ENCODE measurements at regions not wholly inside any gene's neighbourhood (a gene's known extent, or its start where the extent isn't known, plus 50 kb on each side); places are given as distances from the start of the nearest gene placed in this dataset.

- TF ChIP-seq CTCF (IDR thresholded peaks at IDR 0.05) (no peak), ZFX (IDR thresholded peaks at IDR 0.05; ENCODE audit: borderline replicate concordance) (no peak)
Observed at GRCh38 chr15:67914028-67914427, 74.2 kb upstream of the RNU6-1 start.

Data from 22Rv1 (cell line).